ENCODE measurements at regions not wholly inside any gene's neighbourhood (a gene's known extent, or its start where the extent isn't known, plus 50 kb on each side); places are given as distances from the start of the nearest gene placed in this dataset.
A peak's percentile ranks its signal among the peaks of the same experiment; 100 is the strongest.

DNA sequence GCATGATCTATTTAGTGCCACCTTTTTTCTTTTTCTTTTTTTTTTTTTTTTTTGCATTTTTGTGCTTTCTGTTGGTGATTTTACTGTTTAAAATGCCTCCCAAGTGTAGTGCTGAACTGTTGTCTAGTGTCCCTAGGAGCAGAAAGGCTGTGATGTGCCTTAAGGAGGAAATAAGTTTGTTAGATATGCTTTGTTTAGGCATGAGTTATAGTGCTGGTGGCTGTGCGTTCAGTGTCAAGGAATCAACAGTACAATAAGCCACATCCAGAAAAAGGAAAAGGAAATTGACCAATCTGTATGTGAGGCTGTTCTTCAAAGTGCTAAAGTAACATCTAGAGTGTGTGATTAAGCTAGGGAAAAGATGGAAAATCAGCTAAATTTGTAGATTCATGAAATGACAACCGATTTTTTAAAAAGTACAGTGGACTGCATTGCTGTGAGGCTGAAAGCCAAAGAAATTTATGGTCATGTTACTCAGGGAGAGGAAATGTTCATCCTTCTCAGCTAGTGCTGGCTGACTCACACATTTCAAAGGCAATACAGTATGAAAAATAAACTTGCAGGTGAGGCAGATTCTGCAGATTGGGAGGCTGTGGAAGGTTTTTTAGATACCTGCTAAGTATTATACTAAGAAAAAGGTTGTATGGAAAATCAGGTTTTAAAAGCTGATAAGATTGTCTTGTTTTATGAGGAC lies 122.7 kb upstream of the ADCY1 start:
- H3K4me3 ChIP-seq, result no peak overlapping the region
- no peak overlapping the region for H3K27ac ChIP-seq
- intact Hi-C loops (cut with DNase I), result no loop called here
- no peaks in the 10 kb centered on the region for H3K4me1 ChIP-seq
- DNase-seq, result no peak
- TF ChIP-seq, protein P1, sequence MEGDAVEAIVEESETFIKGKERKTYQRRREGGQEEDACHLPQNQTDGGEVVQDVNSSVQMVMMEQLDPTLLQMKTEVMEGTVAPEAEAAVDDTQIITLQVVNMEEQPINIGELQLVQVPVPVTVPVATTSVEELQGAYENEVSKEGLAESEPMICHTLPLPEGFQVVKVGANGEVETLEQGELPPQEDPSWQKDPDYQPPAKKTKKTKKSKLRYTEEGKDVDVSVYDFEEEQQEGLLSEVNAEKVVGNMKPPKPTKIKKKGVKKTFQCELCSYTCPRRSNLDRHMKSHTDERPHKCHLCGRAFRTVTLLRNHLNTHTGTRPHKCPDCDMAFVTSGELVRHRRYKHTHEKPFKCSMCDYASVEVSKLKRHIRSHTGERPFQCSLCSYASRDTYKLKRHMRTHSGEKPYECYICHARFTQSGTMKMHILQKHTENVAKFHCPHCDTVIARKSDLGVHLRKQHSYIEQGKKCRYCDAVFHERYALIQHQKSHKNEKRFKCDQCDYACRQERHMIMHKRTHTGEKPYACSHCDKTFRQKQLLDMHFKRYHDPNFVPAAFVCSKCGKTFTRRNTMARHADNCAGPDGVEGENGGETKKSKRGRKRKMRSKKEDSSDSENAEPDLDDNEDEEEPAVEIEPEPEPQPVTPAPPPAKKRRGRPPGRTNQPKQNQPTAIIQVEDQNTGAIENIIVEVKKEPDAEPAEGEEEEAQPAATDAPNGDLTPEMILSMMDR (IDR thresholded peaks at IDR 0.05), result no peak
- WGBS, 2 donors, result 45 to 48% methylated on average over 2 of the region's 2 CpGs
- no peaks in the 10 kb centered on the region for H3K9me3 ChIP-seq
- no peaks in the 10 kb centered on the region for H3K36me3 ChIP-seq
- no peaks in the 10 kb centered on the region for H3K27me3 ChIP-seq
- no peak for ATAC-seq
- FAIRE-seq, result no peak

DNA sequence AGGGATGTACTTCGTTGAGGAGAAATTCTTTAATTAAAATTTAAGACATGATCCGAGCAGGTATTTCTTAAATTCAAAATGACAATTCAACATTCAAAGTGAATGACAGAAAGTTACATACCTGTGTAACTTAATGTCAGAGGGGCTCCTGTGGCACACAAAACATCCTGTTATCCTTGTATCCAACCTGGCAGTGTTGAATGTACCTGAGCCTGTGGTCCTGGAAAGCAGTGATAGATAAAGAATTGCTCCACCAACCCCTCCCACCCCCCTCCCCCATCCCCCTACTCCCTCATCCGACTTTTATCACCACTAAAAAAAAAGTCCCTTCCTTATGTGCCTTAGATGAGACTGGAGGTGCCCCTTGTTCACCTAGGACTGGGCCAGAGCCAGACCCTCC lies 119.4 kb upstream of the ADCY1 start:
- H3K27me3 ChIP-seq, result no peaks in the 10 kb centered on the region
- FAIRE-seq, result no peak
- H3K27ac ChIP-seq, result no peak overlapping the region
- TF ChIP-seq, protein P1 (IDR thresholded peaks at IDR 0.05), result no peak
- intact Hi-C loops (cut with DNase I), result no loop called here
- ATAC-seq, result no peak
- no peaks in the 10 kb centered on the region for H3K36me3 ChIP-seq
- H3K4me3 ChIP-seq, result no peak overlapping the region
- 40 to 49% methylated on average over 3 of the region's 3 CpGs for WGBS, 2 donors
- H3K9me3 ChIP-seq, result no peaks in the 10 kb centered on the region
- H3K4me1 ChIP-seq, result no peaks in the 10 kb centered on the region
- DNase-seq, result no peak

DNA sequence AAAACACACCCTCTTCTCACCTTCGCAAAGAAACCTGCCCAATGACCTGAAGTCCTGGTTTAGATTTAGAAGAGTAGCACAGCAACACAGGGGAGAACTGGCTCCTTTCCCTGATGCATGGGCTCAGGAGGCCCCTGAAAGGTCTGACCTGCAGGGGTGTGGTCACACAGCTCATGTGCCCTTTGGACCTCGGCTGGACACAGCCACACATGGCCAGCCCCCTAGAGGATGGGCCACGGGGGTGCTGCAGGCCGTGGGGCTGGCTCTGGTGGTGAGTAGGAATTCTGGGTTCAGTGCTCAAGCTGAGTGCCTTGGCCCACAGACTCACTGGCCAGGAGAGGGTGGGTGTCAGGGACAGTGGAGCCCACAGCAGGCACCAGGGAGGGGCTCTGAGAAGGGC lies 118.5 kb upstream of the ADCY1 start:
- ATAC-seq (no peak), DNase-seq (peak in 1 of 6 donors; percentile 41), FAIRE-seq (no peak)
- H3K4me1 ChIP-seq, result no peaks in the 10 kb centered on the region
- TF ChIP-seq, protein P1 (IDR thresholded peaks at IDR 0.05), result no peak
- intact Hi-C loops (cut with DNase I), result no loop called here
- H3K27me3 ChIP-seq, result no peaks in the 10 kb centered on the region
- H3K9me3 ChIP-seq, result no peaks in the 10 kb centered on the region
- no peaks in the 10 kb centered on the region for H3K36me3 ChIP-seq
- H3K27ac ChIP-seq, result no peak overlapping the region
- H3K4me3 ChIP-seq, result no peak overlapping the region
- WGBS, 2 donors, result 44 to 65% methylated on average over 4 of the region's 4 CpGs

DNA sequence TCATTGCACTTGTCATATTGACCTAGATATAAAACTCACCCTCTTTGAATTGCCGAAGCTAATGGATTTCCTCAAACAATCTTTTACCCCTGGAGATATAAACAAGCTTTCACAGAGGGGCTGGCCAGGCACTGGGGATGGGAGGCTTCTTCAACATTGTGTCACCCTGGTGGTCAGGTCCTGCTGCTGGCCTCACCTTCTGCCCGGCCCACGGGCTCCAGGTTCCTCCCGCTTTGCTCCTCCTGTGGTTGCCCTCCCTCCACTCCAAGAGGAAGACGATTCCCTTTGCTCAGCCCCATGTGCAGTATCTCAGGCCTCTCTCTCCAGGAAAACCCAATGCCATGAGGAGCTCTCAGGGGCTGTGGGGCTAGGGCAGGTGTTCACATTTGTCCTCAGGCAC lies 118.1 kb upstream of the ADCY1 start:
- no peaks in the 10 kb centered on the region for H3K9me3 ChIP-seq
- ATAC-seq, result no peak
- DNase-seq, result peak in 1 of 6 donors; percentile 36
- no peak overlapping the region for H3K4me3 ChIP-seq
- WGBS, 2 donors, result 51 to 65% methylated on average over 5 of the region's 5 CpGs
- H3K4me1 ChIP-seq, result no peaks in the 10 kb centered on the region
- H3K36me3 ChIP-seq, result no peaks in the 10 kb centered on the region
- H3K27ac ChIP-seq, result no peak overlapping the region
- H3K27me3 ChIP-seq, result no peaks in the 10 kb centered on the region
- FAIRE-seq, result no peak
- TF ChIP-seq, protein P1 (IDR thresholded peaks at IDR 0.05), result no peak
- intact Hi-C loops (cut with DNase I), result no loop called here

DNA sequence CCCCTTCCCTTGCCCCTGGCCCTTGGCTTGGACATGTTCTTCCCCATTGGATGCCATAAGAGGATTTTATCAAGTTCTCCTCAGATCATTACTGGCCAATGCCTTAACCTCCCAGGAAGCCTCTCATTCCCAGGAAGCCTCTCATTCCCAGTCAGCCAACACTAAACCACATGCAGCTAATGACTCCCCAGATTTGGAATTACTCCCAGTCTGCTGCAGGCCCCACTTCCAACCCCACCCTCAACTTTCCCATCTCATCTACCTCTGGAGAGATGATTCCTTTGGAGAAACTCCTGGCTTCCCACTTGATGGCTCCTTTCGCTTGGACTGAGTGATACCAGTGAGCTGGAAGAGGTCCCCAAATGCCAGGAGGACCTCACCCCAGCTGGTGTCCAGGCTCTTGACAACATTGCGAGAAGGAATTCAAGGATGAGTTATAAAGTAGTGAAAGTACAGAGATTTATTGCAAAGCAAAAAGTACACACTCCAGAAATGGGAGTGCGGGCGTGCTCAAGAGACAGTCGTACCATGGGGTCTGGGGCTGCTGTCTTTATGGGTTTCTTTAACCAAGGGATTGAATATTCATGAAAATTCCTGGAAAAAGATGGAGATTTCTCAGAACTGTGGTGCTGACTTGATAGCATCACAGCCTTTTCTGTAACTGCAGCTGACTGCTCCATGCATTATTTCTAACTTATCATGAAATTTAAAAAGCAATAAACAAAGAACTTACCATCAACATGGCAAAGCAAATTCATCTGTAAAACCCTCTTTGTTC lies 117.2 kb upstream of the ADCY1 start:
- no peak overlapping the region for H3K27ac ChIP-seq
- no peak for FAIRE-seq
- H3K9me3 ChIP-seq, result no peaks in the 10 kb centered on the region
- H3K27me3 ChIP-seq, result no peaks in the 10 kb centered on the region
- intact Hi-C loops (cut with DNase I), result no loop called here
- no peak for DNase-seq
- TF ChIP-seq, protein P1 (IDR thresholded peaks at IDR 0.05), result no peak
- peak in 1 of 4 donors; percentile 27 for ATAC-seq
- no peaks in the 10 kb centered on the region for H3K36me3 ChIP-seq
- H3K4me3 ChIP-seq, result no peak overlapping the region
- WGBS, 2 donors, result 85 to 93% methylated on average over 5 of the region's 5 CpGs
- H3K4me1 ChIP-seq, result no peaks in the 10 kb centered on the region
